ENCODE measurements at regions not wholly inside any gene's neighbourhood (a gene's known extent, or its start where the extent isn't known, plus 50 kb on each side); places are given as distances from the start of the nearest gene placed in this dataset.
"Not testable (repeated sequence)": the region's sequence is repeated elsewhere in the genome, so short reads cannot be mapped to it uniquely, and the experiment has no call there.

GRCh38 chr6:19705606-19706005, 131.6 kb upstream of the ID4 start:
- no peak for DNase-seq (ENCODE audit: low spot score)
- intact Hi-C loops (cut with DNase I) = no loop called here

DNA sequence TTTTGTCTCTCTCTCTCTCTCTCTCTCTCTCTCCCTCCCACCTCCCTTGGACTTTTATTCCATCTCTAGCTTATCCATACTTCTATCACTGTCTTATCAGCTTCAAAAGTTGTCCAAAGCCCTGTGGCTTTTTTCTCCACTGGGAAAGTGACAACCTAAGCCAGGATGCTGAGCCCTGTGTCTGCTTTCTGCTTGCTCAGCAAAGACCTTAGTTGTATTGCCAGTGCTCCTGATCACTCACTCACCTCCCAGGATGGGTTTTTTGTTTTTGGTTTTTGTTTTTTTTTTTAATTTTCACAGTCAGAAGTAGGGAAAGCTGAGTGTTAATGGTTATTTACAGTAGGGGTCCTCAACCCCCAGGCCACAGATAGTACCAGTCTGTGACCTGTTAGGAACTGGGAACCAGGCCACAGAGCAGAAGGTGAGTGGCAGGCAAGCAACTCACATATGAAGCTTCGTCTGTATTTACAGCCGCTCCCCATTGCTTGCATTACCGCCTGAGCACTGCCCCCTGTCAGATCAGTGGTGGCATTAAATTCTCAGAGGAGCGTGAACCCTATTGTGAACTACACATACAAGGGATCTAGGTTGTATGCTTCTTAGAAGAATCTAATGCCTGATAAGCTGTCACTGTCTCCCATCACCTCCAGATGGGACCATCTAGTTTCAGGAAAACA, 125.0 kb upstream of the ID4 start:
- DNase-seq (ENCODE audit: low spot score) = no peak
- intact Hi-C loops (cut with DNase I) = no loop called here

DNA sequence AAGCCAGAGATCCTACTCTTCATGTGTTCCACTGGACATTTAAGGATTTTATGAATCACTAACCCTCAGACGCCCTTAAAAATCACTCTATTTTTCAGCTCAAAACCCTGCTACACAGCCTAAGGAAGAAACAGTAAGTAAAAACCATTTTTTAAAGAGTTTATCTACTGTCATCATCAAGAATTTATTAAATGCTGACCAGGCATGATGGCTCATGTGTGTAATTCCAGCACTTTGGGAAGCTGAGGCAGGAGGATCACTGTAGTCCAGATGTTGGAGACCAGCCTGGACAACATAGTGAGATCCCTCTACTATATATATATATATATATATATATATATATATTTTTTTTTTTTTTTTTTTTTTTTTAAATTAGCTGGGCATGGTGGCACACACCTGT, 124.2 kb upstream of the ID4 start:
- intact Hi-C loops (cut with DNase I) = no loop called here
- DNase-seq (ENCODE audit: low spot score) = no peak

GRCh38 chr6:19713411-19713810, 123.8 kb upstream of the ID4 start:
- intact Hi-C loops (cut with DNase I) = no loop called here
- DNase-seq (ENCODE audit: low spot score) = no peak

DNA sequence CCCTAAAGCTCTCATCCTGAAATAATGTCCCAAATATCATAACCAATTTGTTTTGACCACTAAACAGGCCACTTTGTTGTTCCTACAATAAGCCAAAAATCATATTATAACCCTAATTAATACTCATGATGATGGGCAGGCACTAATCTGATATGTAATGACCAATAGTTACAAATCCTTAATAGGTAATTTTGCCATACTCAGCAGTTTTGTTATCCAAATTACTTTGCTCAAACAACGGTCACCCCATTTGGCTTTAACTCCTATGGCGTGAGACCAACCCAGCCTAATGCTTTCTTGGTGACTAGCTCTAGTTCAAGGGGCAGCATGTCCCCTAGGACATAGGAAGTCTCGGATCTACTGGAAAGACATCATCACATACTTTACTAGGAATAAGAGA, 123.2 kb upstream of the ID4 start:
- DNase-seq (ENCODE audit: low spot score) = no peak
- intact Hi-C loops (cut with DNase I) = no loop called here

DNA sequence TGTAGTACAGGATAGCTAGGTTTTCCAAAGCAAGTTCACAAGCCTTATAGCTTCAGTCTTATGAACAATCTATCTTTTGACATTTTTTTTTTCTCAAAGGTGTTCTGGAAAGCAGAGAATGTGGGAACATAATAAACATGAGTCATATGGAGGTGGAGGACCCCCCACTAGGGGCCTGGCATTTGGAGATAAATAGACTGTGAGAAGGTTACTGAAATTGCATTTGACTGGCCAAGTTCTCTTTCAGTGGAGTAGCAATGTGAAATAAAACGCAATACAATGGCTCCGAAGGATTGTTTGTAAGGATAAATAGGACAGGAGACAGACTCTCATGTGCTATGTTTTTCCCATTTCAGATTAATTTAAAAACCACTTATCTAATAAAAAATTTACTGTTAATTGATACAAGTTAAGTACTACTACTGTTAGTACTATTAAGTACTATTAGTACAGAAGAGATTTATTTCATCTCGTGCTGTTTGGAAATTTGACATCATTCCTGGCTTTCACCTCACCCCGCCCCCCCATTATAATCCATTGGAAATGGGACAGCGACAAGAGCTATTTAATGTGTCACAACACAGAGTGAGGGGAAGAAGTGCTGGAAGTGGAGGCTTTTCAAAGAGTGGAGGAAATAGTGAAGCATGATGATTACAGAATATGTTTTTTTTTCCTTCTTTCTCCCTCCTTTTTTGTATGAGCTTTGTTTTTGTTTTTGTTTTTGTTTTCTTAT, 122.6 kb upstream of the ID4 start:
- intact Hi-C loops (cut with DNase I) = no loop called here
- no peak for DNase-seq (ENCODE audit: low spot score)

DNA sequence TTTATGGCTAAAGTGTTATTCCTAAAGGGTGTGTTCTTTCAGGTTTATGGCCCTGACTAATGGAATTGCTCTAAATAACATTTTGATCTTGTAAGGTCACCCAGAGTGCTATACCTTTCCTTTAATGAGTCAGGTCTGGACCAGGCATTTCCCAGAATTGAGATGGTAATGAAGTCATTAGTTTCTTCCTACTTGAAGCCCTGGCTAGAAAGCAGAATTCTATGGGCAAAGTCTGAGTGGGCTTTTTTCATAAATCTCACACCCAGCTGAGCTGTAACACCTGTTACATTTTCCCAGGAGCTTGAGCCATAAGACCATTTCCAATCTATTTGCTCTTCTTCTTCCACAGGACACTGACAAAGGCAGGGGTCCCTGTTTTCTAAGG, 122.0 kb upstream of the ID4 start:
- intact Hi-C loops (cut with DNase I) = no loop called here
- no peak for DNase-seq (ENCODE audit: low spot score)

- no peak for DNase-seq (ENCODE audit: low spot score)
- intact Hi-C loops (cut with DNase I) = no loop called here
These were observed 117.5 kb upstream of the ID4 start for GRCh38 chr6:19719691-19720128.

GRCh38 chr6:19721766-19722377, 115.3 kb upstream of the ID4 start:
- intact Hi-C loops (cut with DNase I) = no loop called here
- no peak for DNase-seq (ENCODE audit: low spot score)

- intact Hi-C loops (cut with DNase I) = no loop called here
- no peak for DNase-seq (ENCODE audit: low spot score)
These were observed 114.2 kb upstream of the ID4 start for GRCh38 chr6:19722999-19723398.

DNA sequence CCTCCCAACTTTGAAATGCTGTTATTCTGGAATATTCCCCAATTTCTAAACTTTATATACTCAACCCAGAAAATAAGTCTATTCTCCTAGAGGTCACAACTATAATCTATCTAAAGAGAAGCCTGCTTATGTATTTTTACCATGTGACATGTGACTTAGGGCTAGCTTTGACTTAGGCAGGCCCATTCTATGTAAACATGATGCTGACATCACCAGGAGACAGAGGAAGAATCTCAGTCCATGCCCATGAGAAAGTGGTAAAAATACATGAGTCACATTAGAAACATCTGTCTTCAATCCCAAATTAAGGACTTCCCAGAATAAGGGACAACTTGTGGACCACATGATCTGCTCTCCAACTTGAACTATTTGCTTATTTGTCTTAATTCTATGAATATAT, 113.6 kb upstream of the ID4 start:
- intact Hi-C loops (cut with DNase I) = no loop called here
- DNase-seq (ENCODE audit: low spot score) = no peak

GRCh38 chr6:19725436-19725835, 111.7 kb upstream of the ID4 start:
- DNase-seq (ENCODE audit: low spot score); intact Hi-C loops (cut with DNase I): not testable (repeated sequence)

DNA sequence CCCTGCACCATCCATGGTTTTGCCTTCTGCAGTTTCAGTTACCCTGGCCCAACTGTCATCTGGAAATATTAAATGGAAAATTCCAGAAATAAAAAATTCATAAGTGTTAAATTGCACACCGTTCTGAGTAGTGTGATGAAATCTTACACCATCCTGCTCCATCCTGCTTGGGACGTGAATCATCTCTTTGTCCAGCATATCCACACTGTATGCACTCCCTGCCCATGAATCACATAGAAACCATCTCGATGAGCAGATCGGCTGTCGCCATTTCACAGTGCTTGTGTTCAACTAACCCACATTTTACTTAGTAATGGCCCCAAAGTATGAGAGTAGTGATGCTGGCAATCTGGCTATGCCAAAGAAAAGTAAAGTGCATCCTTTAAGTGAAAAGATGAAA, 105.9 kb upstream of the ID4 start:
- DNase-seq (ENCODE audit: low spot score) = no peak
- intact Hi-C loops (cut with DNase I) = no loop called here

DNA sequence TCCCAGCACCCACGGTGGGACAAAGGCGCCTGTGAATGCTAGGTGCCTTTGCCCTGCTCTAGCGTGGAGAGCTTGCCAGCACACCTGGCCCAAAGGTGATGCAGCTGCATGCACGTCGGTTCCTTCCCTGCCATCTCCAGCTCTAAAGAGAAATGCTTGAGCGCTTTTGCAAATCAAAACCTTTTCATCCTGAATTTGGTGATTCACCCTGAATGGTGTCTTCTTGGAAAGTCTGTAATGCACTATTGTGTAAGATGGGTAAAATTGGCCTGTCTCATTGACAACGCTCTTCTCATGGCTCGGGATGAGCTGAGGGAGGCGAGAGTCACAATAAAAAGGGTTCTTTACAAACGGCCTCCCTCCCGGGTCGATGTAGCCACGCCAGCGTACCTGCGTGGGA, 103.1 kb upstream of the ID4 start:
- DNase-seq (ENCODE audit: low spot score) = no peak
- intact Hi-C loops (cut with DNase I) = no loop called here

GRCh38 chr6:19734519-19734918, 102.7 kb upstream of the ID4 start:
- DNase-seq (ENCODE audit: low spot score) = no peak
- intact Hi-C loops (cut with DNase I) = no loop called here

- no peak for DNase-seq (ENCODE audit: low spot score)
- intact Hi-C loops (cut with DNase I) = no loop called here
These were observed 101.1 kb upstream of the ID4 start for GRCh38 chr6:19736066-19736465.

- intact Hi-C loops (cut with DNase I) = no loop called here
- no peak for DNase-seq (ENCODE audit: low spot score)
These were observed 99.2 kb upstream of the ID4 start for GRCh38 chr6:19738010-19738409.

GRCh38 chr6:19749722-19750121, 87.4 kb upstream of the ID4 start:
- intact Hi-C loops (cut with DNase I) = no loop called here
- DNase-seq (ENCODE audit: low spot score) = no peak

DNA sequence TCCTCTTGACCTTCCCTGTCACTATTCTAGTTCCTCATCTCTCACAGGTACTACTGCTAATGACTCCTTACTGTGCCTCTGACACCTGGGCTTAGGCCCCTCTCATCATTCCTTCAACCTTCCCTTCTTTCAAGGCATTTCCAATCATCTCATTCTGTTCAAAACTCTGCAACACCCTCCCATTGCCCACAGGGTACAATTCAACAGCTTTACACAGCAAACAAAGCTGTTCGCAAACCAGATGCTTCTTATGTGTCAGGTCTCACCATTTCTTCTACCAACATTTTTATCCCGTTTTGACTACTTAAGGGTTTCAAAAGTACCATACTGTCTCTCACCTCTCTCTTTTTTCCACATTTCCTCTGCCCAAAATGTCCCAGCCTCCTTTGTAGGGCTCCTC, 84.4 kb upstream of the ID4 start:
- intact Hi-C loops (cut with DNase I) = no loop called here

GRCh38 chr6:19753826-19754225, 83.3 kb upstream of the ID4 start:
- no peak for DNase-seq (ENCODE audit: low spot score)
- intact Hi-C loops (cut with DNase I) = no loop called here

More for the DNA sequence above, 84.4 kb upstream of the ID4 start:
- DNase-seq (ENCODE audit: low spot score) = no peak

DNA sequence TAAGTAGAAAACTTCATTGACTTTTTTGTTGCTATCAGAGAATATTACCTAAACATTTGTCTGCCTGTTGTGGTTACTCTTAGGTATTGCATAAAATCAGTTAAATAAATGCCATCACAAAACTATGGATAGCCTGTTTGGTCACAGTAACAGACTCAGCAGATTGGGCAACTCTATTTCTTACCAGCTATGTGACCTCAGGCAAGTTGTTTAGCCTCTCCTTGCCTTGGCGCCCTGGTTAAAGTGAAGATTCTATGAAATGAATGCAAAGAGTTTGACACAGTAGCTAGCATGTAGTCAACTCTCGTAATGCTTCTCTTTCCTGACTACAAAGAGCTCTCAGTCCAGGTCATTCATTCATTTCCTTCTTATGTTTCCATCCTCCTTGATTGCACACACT, 82.5 kb upstream of the ID4 start:
- DNase-seq (ENCODE audit: low spot score) = no peak
- intact Hi-C loops (cut with DNase I) = no loop called here

Measured in posterior vena cava (tissue), 2 donors.